GM21723 (cell line): ENCODE measurements at regions not wholly inside any gene's neighbourhood (a gene's known extent, or its start where the extent isn't known, plus 50 kb on each side); places are given as distances from the start of the nearest gene placed in this dataset.
"Not testable (repeated sequence)": the region's sequence is repeated elsewhere in the genome, so short reads cannot be mapped to it uniquely, and the experiment has no call there.

Source experiments
- ATAC-seq: cut with Tn5 transposase; IDR thresholded peaks from one replicate; pipeline ENCODE4 v1.9.1; 2021; ENCODE audit warnings: mild to moderate bottlenecking, moderate library complexity; ENCODE audit not compliant: unreplicated experiment

DNA sequence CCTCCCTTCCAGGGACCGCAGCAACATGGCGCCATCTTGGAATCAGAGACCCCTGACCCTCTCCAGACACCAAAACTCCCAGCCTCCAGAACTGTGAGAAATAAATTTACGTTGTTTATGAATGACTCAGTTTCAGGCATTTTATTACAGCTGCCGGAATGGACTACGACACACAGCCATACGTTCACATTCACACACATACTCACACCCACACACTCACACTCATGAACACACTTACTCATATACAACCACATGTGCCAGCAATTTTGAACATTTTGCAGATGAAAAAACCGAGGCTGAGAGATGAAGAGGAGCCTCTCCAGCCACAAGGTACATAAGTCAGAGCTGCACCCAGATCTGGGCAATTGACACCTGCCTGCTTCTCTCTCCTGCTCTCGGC is 151.0 kb upstream of the RAB4A start:
- no peak for ATAC-seq

GRCh38 chr1:229121845-229122436 is 149.0 kb upstream of the RAB4A start:
- no peak for ATAC-seq

GRCh38 chr1:229122606-229123005 is 148.3 kb upstream of the RAB4A start:
- no peak for ATAC-seq

- no peak for ATAC-seq
Observed at GRCh38 chr1:229124116-229124515, 146.8 kb upstream of the RAB4A start.

GRCh38 chr1:229124520-229125124 is 146.3 kb upstream of the RAB4A start:
- ATAC-seq = no peak

GRCh38 chr1:229127301-229127700 is 143.6 kb upstream of the RAB4A start:
- no peak for ATAC-seq

GRCh38 chr1:229128066-229128608 is 142.8 kb upstream of the RAB4A start:
- no peak for ATAC-seq

GRCh38 chr1:229129301-229130027 is 141.4 kb upstream of the RAB4A start:
- no peak for ATAC-seq

- ATAC-seq = no peak
Observed at GRCh38 chr1:229130028-229130668, 140.8 kb upstream of the RAB4A start.

DNA sequence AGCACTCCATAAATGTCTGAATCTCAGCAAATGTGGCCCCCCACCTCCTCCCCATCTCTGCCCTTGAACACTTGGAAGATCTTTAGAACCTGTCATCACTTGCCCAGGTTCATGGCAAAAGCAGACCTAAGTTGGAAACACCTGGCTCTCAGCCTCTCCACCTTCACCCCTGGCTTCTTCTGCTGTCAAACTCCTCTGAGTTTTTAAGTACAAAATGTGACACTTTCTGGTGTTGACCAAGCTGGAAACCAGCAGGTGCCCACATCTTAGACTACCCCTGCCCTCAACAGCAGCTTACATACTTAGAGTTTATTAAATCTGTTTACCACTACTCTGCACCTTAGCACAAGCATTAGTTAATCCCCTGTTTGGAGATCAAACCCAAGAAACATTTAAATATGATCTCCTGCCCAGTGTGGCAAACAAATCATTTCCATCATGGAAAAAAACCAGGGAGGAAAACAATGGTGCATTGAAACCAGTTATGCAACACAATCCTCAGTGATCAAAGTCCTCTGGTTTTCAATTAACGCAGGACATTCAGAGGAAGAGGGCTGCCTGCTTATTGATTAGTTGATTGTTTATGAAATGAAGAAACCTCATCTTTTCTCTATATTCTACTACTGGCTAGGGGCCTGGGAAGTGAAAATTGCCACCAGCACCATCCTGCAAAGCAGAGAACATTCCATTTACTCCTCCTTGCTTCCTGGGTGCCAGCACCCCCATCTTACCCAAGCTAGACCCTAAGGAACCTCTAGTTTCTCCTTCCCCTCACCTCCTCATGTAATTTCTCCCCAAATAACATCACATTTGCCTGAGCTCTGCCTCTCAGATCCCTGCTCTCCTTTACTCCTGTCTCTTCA is 139.4 kb upstream of the RAB4A start:
- ATAC-seq = no peak

DNA sequence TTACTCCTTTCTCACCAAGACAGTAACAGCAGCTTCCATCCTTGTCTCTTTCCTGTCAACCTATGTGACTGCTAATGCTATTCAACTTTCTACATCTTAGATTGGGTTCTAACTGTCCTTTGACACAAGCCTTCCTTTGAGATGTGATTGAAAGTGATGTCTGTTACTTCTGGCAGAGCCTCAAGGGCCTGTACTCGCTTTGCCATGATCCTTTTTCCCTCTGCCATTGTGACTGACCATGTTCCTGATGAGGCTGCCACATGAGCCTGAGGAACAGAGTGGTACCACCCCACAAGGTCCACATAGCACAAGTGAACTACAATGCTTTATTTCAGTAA is 138.8 kb upstream of the RAB4A start:
- ATAC-seq = no peak

GRCh38 chr1:229132706-229133105 is 138.2 kb upstream of the RAB4A start:
- ATAC-seq = no peak

DNA sequence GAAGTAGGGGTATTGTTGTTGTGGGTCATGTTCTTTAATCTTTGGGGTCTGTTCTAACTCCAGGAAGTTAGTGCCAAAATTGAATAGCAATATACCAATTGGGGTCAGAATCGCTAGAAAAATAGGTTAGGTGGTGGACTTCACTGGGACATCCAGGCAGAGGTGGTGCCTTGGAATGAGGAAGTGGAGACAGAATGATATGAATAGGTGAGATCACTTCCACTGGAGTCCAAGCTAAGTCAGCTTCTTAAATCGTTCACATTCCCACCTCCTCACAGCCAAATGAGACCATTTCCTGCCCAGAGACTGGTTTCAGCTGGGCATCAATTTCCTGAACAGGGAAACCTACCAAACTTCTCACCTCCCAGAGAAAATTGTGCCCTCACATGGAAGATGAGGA is 137.8 kb upstream of the RAB4A start:
- ATAC-seq = no peak

DNA sequence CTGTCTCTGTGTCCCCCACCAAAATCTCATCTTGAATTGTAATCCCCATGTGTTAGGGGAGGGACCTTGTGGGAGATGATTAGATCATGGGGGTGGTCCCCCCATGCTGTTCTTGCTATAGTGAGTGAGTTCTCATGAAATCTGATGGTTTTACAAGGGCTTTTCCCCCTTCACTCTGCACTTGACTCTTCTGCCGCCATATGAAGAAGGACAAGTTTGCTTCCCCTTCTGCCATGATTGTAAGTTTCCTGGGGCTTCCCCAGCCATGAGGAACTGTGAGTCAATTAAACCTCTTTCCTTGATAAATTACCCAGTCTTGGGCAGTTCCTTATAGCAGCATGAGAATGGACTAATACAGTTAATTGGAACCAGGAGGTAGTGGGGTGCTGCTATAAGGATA is 137.1 kb upstream of the RAB4A start:
- no peak for ATAC-seq

GRCh38 chr1:229134381-229135217 is 136.3 kb upstream of the RAB4A start:
- not testable (repeated sequence) for ATAC-seq

DNA sequence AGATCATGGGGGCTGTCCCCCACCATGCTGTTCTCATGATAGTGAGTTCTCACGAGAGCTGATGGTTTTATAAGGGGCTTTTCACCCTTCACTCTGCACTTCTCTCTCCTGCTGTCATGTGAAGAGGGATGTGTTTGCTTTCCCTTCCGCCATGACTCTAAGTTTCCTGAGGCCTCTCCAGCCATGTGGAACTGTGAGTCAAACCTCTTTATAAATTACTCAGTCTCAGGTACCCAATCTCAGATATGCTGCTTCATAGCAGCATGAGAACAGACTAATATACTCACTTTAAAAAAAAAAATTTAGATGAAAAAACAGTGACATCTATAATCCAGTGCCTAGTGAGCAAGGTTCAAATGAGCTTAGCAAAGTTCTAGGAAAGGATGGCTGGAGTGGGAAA is 135.1 kb upstream of the RAB4A start:
- ATAC-seq = no peak

DNA sequence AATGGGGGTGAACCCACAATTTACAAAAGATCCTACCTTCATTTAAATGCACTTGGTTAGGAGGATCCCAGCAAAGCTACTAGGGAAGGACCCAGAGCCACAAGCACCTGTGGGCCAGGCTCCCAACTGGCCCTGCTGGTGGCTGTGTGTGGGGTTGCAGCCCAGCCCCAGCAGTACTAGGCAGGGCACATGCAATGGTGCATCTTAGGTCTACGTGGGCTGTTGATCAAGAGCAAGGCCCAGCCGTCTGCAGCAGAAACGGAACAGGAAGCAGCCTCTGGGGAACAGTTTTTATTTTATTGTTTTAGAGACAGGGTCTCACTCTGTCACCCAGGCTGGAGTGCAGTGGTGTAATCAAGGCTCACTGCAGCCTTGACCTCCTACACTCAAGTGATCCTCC is 134.1 kb upstream of the RAB4A start:
- ATAC-seq = no peak

GRCh38 chr1:229137271-229137670 is 133.6 kb upstream of the RAB4A start:
- ATAC-seq = no peak

- ATAC-seq = no peak
Observed at GRCh38 chr1:229138058-229138457, 132.9 kb upstream of the RAB4A start.
